ENCODE measurements at regions not wholly inside any gene's neighbourhood (a gene's known extent, or its start where the extent isn't known, plus 50 kb on each side); places are given as distances from the start of the nearest gene placed in this dataset.

- no peaks in the 10 kb centered on the region for H3K4me1 Mint-ChIP-seq
- no peak overlapping the region for H3K4me3 Mint-ChIP-seq
Observed at GRCh38 chr7:32164341-32164996, 94.3 kb upstream of the PDE1C start.

GRCh38 chr7:32163896-32164295 is 93.7 kb upstream of the PDE1C start:
- ChIA-PET POLR2A (no interaction called here), CTCF (no interaction called here)
- H3K4me1 Mint-ChIP-seq: no peaks in the 10 kb centered on the region
- no peak overlapping the region for H3K4me3 Mint-ChIP-seq
- no peaks in the 10 kb centered on the region for H3K27me3 Mint-ChIP-seq
- no peak for DNase-seq
- no peaks in the 10 kb centered on the region for H3K36me3 Mint-ChIP-seq (ENCODE audit: low read depth)
- H3K27ac Mint-ChIP-seq: no peak overlapping the region
- no peaks in the 10 kb centered on the region for H3K9me3 Mint-ChIP-seq

More at GRCh38 chr7:32164341-32164996, 94.3 kb upstream of the PDE1C start:
- ChIA-PET CTCF (no interaction called here), POLR2A (no interaction called here)
- Mint-ChIP-seq H3K36me3 (ENCODE audit: low read depth) (no peaks in the 10 kb centered on the region), H3K9me3 (no peaks in the 10 kb centered on the region), H3K27ac (no peak overlapping the region), H3K27me3 (no peaks in the 10 kb centered on the region)
- no peak for DNase-seq

GRCh38 chr7:32163141-32163806 is 93.1 kb upstream of the PDE1C start:
- Mint-ChIP-seq H3K27me3 (no peaks in the 10 kb centered on the region), H3K9me3 (no peaks in the 10 kb centered on the region), H3K27ac (no peak overlapping the region), H3K36me3 (ENCODE audit: low read depth) (no peaks in the 10 kb centered on the region), H3K4me1 (no peaks in the 10 kb centered on the region), H3K4me3 (no peak overlapping the region)
- CTCF ChIA-PET: no interaction called here
- no peak for DNase-seq
- POLR2A ChIA-PET: no interaction called here

GRCh38 chr7:32161708-32162107 is 91.5 kb upstream of the PDE1C start:
- CTCF ChIA-PET: no interaction called here
- Mint-ChIP-seq H3K27me3 (no peaks in the 10 kb centered on the region), H3K27ac (no peak overlapping the region), H3K36me3 (ENCODE audit: low read depth) (no peaks in the 10 kb centered on the region), H3K9me3 (no peaks in the 10 kb centered on the region), H3K4me3 (no peak overlapping the region), H3K4me1 (no peaks in the 10 kb centered on the region)
- POLR2A ChIA-PET: no interaction called here
- no peak for DNase-seq

- Mint-ChIP-seq H3K4me1 (no peaks in the 10 kb centered on the region), H3K36me3 (ENCODE audit: low read depth) (no peaks in the 10 kb centered on the region), H3K4me3 (no peak overlapping the region), H3K27ac (no peak overlapping the region), H3K27me3 (no peaks in the 10 kb centered on the region), H3K9me3 (no peaks in the 10 kb centered on the region)
- no peak for DNase-seq
- ChIA-PET CTCF (no interaction called here), POLR2A (no interaction called here)
Observed at GRCh38 chr7:32158751-32159745, 88.8 kb upstream of the PDE1C start.

GRCh38 chr7:32158076-32158475 is 87.9 kb upstream of the PDE1C start:
- Mint-ChIP-seq H3K36me3 (ENCODE audit: low read depth) (no peaks in the 10 kb centered on the region), H3K27ac (no peak overlapping the region), H3K9me3 (no peaks in the 10 kb centered on the region), H3K4me1 (no peaks in the 10 kb centered on the region), H3K4me3 (no peak overlapping the region), H3K27me3 (no peaks in the 10 kb centered on the region)
- POLR2A ChIA-PET: no interaction called here
- DNase-seq: no peak
- CTCF ChIA-PET: no interaction called here

- CTCF ChIA-PET: no interaction called here
- H3K4me1 Mint-ChIP-seq: no peaks in the 10 kb centered on the region
- no peak overlapping the region for H3K27ac Mint-ChIP-seq
- no peaks in the 10 kb centered on the region for H3K36me3 Mint-ChIP-seq (ENCODE audit: low read depth)
- H3K27me3 Mint-ChIP-seq: no peaks in the 10 kb centered on the region
- H3K4me3 Mint-ChIP-seq: no peak overlapping the region
- POLR2A ChIA-PET: no interaction called here
- H3K9me3 Mint-ChIP-seq: no peaks in the 10 kb centered on the region
- no peak for DNase-seq
Observed at GRCh38 chr7:32155712-32156111, 85.5 kb upstream of the PDE1C start.

- no peaks in the 10 kb centered on the region for H3K27me3 Mint-ChIP-seq
- no peaks in the 10 kb centered on the region for H3K9me3 Mint-ChIP-seq
- DNase-seq: no peak
- no peak overlapping the region for H3K4me3 Mint-ChIP-seq
- no peaks in the 10 kb centered on the region for H3K36me3 Mint-ChIP-seq (ENCODE audit: low read depth)
- no peaks in the 10 kb centered on the region for H3K4me1 Mint-ChIP-seq
- CTCF ChIA-PET: no interaction called here
- POLR2A ChIA-PET: no interaction called here
- H3K27ac Mint-ChIP-seq: no peak overlapping the region
Observed at GRCh38 chr7:32154797-32155196, 84.6 kb upstream of the PDE1C start.

GRCh38 chr7:32153006-32153405 is 82.8 kb upstream of the PDE1C start:
- ChIA-PET POLR2A (no interaction called here), CTCF (no interaction called here)
- no peak for DNase-seq
- no peaks in the 10 kb centered on the region for H3K4me1 Mint-ChIP-seq
- no peak overlapping the region for H3K4me3 Mint-ChIP-seq
- H3K27me3 Mint-ChIP-seq: no peaks in the 10 kb centered on the region
- no peak overlapping the region for H3K27ac Mint-ChIP-seq
- no peaks in the 10 kb centered on the region for H3K36me3 Mint-ChIP-seq (ENCODE audit: low read depth)
- no peaks in the 10 kb centered on the region for H3K9me3 Mint-ChIP-seq

- DNase-seq: no peak
- Mint-ChIP-seq H3K4me3 (no peak overlapping the region), H3K27ac (no peak overlapping the region), H3K36me3 (ENCODE audit: low read depth) (no peaks in the 10 kb centered on the region), H3K4me1 (no peaks in the 10 kb centered on the region), H3K27me3 (no peaks in the 10 kb centered on the region), H3K9me3 (no peaks in the 10 kb centered on the region)
- ChIA-PET CTCF (no interaction called here), POLR2A (no interaction called here)
Observed at GRCh38 chr7:32152576-32152975, 82.4 kb upstream of the PDE1C start.

GRCh38 chr7:32150589-32150988 is 80.4 kb upstream of the PDE1C start:
- no peak for DNase-seq
- Mint-ChIP-seq H3K4me3 (no peak overlapping the region), H3K36me3 (ENCODE audit: low read depth) (no peaks in the 10 kb centered on the region), H3K4me1 (no peaks in the 10 kb centered on the region), H3K27ac (no peak overlapping the region), H3K27me3 (no peaks in the 10 kb centered on the region), H3K9me3 (no peaks in the 10 kb centered on the region)
- POLR2A ChIA-PET: no interaction called here
- CTCF ChIA-PET: no interaction called here

GRCh38 chr7:32150039-32150438 is 79.8 kb upstream of the PDE1C start:
- H3K27me3 Mint-ChIP-seq: no peaks in the 10 kb centered on the region
- CTCF ChIA-PET: no interaction called here
- H3K27ac Mint-ChIP-seq: no peak overlapping the region

GRCh38 chr7:32147546-32148268 is 77.5 kb upstream of the PDE1C start:
- ChIA-PET CTCF (no interaction called here), POLR2A (no interaction called here)
- no peaks in the 10 kb centered on the region for H3K36me3 Mint-ChIP-seq (ENCODE audit: low read depth)
- H3K27ac Mint-ChIP-seq: no peak overlapping the region
- no peaks in the 10 kb centered on the region for H3K27me3 Mint-ChIP-seq
- H3K4me3 Mint-ChIP-seq: no peak overlapping the region
- no peaks in the 10 kb centered on the region for H3K9me3 Mint-ChIP-seq
- no peak for DNase-seq
- H3K4me1 Mint-ChIP-seq: no peaks in the 10 kb centered on the region

More at GRCh38 chr7:32150039-32150438, 79.8 kb upstream of the PDE1C start:
- POLR2A ChIA-PET: no interaction called here
- no peaks in the 10 kb centered on the region for H3K9me3 Mint-ChIP-seq
- H3K36me3 Mint-ChIP-seq (ENCODE audit: low read depth): no peaks in the 10 kb centered on the region
- DNase-seq: no peak
- H3K4me3 Mint-ChIP-seq: no peak overlapping the region
- no peaks in the 10 kb centered on the region for H3K4me1 Mint-ChIP-seq
